ENCODE measurements at regions not wholly inside any gene's neighbourhood (a gene's known extent, or its start where the extent isn't known, plus 50 kb on each side); places are given as distances from the start of the nearest gene placed in this dataset.

- Histone ChIP-seq H3K4me1 (no peaks in the 10 kb centered on the region), H3K27ac (no peak overlapping the region), H3K9me3 (no peaks in the 10 kb centered on the region), H3K27me3 (no peaks in the 10 kb centered on the region), H3K4me3 (no peak overlapping the region), H3K36me3 (no peaks in the 10 kb centered on the region)
- 76 to 91% (median 84%) methylated on average over 4 of the region's 4 CpGs for WGBS, 4 donors
- intact Hi-C loops (cut with DNase I) = no loop called here
- ATAC-seq = no peak
- DNase-seq = no peak
- no peak for TF ChIP-seq POLR2A (IDR thresholded peaks at IDR 0.05)
- TF ChIP-seq, protein P1, sequence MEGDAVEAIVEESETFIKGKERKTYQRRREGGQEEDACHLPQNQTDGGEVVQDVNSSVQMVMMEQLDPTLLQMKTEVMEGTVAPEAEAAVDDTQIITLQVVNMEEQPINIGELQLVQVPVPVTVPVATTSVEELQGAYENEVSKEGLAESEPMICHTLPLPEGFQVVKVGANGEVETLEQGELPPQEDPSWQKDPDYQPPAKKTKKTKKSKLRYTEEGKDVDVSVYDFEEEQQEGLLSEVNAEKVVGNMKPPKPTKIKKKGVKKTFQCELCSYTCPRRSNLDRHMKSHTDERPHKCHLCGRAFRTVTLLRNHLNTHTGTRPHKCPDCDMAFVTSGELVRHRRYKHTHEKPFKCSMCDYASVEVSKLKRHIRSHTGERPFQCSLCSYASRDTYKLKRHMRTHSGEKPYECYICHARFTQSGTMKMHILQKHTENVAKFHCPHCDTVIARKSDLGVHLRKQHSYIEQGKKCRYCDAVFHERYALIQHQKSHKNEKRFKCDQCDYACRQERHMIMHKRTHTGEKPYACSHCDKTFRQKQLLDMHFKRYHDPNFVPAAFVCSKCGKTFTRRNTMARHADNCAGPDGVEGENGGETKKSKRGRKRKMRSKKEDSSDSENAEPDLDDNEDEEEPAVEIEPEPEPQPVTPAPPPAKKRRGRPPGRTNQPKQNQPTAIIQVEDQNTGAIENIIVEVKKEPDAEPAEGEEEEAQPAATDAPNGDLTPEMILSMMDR (IDR thresholded peaks at IDR 0.05) = no peak
These were observed 208.6 kb downstream of the CD47 start for GRCh38 chr3:107882261-107882660.

GRCh38 chr3:107881509-107881908 is 209.3 kb downstream of the CD47 start:
- Histone ChIP-seq H3K4me1 (no peaks in the 10 kb centered on the region), H3K27ac (no peak overlapping the region), H3K36me3 (no peaks in the 10 kb centered on the region), H3K9me3 (no peaks in the 10 kb centered on the region), H3K27me3 (no peaks in the 10 kb centered on the region), H3K4me3 (no peak overlapping the region)
- no peak for TF ChIP-seq POLR2A (IDR thresholded peaks at IDR 0.05)
- TF ChIP-seq, protein P1 (IDR thresholded peaks at IDR 0.05) = no peak
- ATAC-seq (no peak), DNase-seq (no peak)
- intact Hi-C loops (cut with DNase I) = no loop called here
- WGBS, 4 donors = 84 to 90% (median 88%) methylated on average over 4 of the region's 4 CpGs

GRCh38 chr3:107880702-107881101 is 210.1 kb downstream of the CD47 start:
- Histone ChIP-seq H3K27me3 (no peaks in the 10 kb centered on the region), H3K4me1 (no peaks in the 10 kb centered on the region), H3K36me3 (no peaks in the 10 kb centered on the region), H3K9me3 (no peaks in the 10 kb centered on the region), H3K4me3 (no peak overlapping the region), H3K27ac (no peak overlapping the region)
- WGBS, 4 donors = 92 to 96% (median 94%) methylated on average over 4 of the region's 4 CpGs
- TF ChIP-seq, protein P1 (IDR thresholded peaks at IDR 0.05) = no peak
- no peak for TF ChIP-seq POLR2A (IDR thresholded peaks at IDR 0.05)
- intact Hi-C loops (cut with DNase I) = no loop called here
- no peak for ATAC-seq
- no peak for DNase-seq

GRCh38 chr3:107877936-107878335 is 212.9 kb downstream of the CD47 start:
- H3K27ac ChIP-seq = no peak overlapping the region
- DNase-seq (no peak), ATAC-seq (no peak)
- no peaks in the 10 kb centered on the region for H3K27me3 ChIP-seq
- intact Hi-C loops (cut with DNase I) = no loop called here
- no peak overlapping the region for H3K4me3 ChIP-seq
- H3K36me3 ChIP-seq = no peaks in the 10 kb centered on the region
- TF ChIP-seq, protein P1 (IDR thresholded peaks at IDR 0.05) = no peak
- no peak for TF ChIP-seq POLR2A (IDR thresholded peaks at IDR 0.05)
- WGBS, 4 donors = 76 to 81% (median 76%) methylated on average over 6 of the region's 6 CpGs
- H3K9me3 ChIP-seq = no peaks in the 10 kb centered on the region
- no peaks in the 10 kb centered on the region for H3K4me1 ChIP-seq
